Retinal pigment epithelial cell (primary cell): ENCODE measurements at regions not wholly inside any gene's neighbourhood (a gene's known extent, or its start where the extent isn't known, plus 50 kb on each side); places are given as distances from the start of the nearest gene placed in this dataset.

Source experiments
- DNase-seq: peaks from one replicate; pipeline ENCODE4 v3.0.0-alpha.2; 2010; ENCODE audit warnings: low read depth
- H3K4me3 ChIP-seq: 2 replicates; pipeline ENCODE4 v1.5.1; 2011; ENCODE audit warnings: mild to moderate bottlenecking, low read length, control low read depth, moderate library complexity
- TF ChIP-seq, protein P1 (sequence below): conservative IDR thresholded peaks from 2 replicates; pipeline ENCODE4 v1.5.1; 2011; ENCODE audit warnings: low read depth, low read length, control low read depth, inconsistent platforms

DNA sequence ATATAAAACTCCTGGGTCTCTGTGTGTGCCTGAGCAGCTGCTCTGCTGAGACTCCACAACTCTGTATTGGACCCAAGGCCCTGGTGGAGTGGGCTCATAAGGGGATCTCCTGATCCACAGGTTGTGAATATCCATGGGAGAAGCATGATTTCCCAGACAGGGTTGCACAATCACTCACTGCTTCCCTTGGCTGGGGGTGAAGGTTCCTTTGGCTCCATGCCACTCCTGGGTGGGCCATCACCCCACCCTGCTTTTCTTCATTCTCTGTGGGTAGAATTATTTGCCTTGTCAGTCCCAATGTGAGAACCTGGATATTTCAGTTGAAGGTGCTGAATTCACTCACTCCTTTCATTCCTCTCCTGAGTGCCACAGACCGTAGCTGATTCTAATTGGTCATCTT, 205.2 kb upstream of the TMEM260 start:
- H3K4me3 ChIP-seq: no peak overlapping the region
- TF ChIP-seq, protein P1, sequence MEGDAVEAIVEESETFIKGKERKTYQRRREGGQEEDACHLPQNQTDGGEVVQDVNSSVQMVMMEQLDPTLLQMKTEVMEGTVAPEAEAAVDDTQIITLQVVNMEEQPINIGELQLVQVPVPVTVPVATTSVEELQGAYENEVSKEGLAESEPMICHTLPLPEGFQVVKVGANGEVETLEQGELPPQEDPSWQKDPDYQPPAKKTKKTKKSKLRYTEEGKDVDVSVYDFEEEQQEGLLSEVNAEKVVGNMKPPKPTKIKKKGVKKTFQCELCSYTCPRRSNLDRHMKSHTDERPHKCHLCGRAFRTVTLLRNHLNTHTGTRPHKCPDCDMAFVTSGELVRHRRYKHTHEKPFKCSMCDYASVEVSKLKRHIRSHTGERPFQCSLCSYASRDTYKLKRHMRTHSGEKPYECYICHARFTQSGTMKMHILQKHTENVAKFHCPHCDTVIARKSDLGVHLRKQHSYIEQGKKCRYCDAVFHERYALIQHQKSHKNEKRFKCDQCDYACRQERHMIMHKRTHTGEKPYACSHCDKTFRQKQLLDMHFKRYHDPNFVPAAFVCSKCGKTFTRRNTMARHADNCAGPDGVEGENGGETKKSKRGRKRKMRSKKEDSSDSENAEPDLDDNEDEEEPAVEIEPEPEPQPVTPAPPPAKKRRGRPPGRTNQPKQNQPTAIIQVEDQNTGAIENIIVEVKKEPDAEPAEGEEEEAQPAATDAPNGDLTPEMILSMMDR: no peak
- no peak for DNase-seq

DNA sequence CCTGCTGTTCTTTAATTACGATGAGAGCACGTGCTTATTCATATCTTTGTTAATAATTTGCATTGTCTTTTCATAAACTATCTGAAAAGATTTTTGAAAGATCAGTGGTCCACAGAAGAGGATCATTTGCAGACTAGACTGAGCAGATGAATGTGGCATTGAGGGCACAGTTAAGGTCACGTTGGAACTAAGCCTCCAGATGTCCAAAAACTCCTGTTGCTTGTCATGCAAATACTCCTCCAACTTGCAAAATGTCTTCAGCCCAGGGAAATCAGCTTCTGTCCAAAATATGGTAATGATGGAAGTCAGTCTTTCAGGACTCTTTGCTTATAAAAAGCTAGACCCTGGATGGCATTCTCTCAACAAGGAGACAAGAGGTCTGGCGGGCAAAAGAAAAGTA, 201.6 kb upstream of the TMEM260 start:
- TF ChIP-seq, protein P1: no peak
- H3K4me3 ChIP-seq: no peak overlapping the region

DNA sequence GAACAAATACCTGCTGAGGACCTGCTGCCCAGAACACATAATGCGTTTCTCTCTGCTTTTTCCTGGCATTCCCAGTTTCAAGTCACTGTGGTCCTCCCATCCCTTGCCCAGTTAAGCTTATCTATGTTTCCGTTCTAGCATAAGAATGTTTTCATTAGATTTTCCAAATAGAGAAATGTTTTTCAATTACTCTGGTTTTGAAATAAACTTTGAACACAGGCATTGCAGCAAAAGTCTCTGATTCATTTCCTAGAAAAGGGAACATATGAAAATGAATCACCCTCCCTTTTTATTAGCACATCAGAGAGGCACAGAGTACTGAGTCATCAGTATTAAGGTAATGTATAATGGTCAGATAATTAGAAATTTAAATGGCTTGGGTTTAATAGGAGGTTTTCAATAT, 201.1 kb upstream of the TMEM260 start:
- H3K4me3 ChIP-seq: no peak overlapping the region
- TF ChIP-seq, protein P1: no peak
- DNase-seq: no peak

More for the DNA sequence above, 201.6 kb upstream of the TMEM260 start:
- DNase-seq: no peak

DNA sequence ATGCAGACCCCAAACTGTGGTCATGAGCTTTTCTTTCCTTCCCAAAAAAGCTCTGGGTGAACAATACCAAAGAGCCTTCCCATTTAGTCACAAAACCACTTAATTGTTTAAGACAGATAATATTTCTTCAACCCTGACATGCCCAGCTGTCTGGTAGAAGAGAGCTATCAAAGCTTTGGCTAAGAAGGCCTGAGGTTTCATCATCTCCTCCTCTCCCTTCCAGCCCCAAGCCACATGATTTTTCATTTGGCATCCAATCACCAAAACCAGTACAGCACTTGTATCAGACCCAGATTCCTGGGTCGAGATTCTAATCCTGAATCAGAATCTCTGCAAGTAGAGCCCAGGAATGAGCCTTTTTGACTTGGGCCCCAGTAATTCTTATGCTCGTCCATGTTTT, 199.6 kb upstream of the TMEM260 start:
- H3K4me3 ChIP-seq: no peak overlapping the region
- TF ChIP-seq, protein P1: no peak
- no peak for DNase-seq

DNA sequence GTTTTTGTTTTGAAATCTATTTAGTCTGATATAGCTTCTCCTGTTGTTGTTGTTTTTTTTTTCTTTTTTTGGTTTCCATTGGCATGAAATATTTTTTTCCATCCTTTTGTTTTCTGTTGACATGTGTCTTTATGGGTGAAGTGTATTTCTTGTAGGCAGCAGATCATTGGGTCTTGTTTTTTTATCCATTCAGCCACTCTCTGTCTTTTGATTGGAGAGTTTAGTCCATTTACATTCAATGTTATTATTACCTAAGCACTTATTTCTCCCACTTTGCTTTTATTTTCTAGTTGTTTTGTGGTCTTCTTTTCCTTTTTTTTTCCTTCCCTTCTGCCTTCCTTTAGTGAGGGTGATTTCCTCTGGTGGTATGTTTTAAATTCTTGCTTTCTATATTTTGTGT, 193.6 kb upstream of the TMEM260 start:
- TF ChIP-seq, protein P1: no peak
- DNase-seq: no peak

DNA sequence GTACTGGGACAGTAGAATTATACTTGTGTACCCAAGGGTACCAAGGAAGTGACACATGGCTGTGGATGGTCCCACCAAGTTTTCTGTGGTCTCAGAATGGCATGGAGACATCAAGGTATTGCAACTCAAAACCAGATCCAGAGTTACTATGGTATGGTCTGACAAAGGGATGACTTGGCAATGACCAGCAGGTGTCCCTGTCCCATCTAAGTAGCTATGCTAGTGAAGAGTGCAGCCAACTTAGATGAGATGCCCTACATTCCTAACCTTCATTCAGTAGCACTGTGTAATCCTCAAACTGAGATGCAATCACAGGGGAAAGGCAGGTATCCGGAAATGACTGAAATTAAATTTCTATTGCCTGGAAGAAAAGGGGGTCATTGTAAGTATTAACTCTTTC, 188.7 kb upstream of the TMEM260 start:
- TF ChIP-seq, protein P1: peak; percentile 4
- no peak overlapping the region for H3K4me3 ChIP-seq
- DNase-seq: no peak

More for the DNA sequence above, 193.6 kb upstream of the TMEM260 start:
- no peak overlapping the region for H3K4me3 ChIP-seq

DNA sequence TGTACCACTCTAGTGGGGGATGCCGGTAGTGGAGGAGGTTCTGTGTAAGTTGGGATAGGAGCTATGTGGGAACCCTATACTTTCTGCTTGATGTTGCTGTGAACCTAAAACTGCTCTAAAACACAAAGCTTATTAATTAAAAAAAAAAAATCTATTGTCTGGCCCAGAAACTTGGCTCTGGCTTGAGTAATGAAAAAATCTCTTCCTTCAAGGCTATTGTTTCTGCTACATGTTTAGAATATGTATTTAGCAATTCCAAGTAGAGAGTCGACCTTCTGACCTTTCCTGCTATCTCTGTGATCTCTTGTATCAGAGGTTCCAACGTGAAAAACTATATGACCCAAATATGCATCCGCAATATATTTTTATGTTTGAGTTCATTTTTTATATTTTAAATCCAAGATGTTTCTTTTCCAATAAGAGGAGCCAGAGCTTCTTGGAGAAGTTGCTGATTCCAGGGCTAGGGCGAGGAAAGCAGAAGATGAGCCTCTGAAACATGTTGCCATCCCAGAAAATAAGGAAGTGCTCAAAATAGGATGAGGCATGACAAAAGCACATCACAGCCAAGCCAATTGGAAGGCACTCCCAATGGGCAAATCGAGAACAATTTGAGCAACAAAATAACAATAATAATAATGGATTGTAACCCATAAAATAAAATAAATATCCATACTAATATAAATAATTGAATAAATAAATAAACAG, 184.6 kb upstream of the TMEM260 start:
- TF ChIP-seq, protein P1: no peak
- H3K4me3 ChIP-seq: no peak overlapping the region
- no peak for DNase-seq
